ENCODE measurements at regions not wholly inside any gene's neighbourhood (a gene's known extent, or its start where the extent isn't known, plus 50 kb on each side); places are given as distances from the start of the nearest gene placed in this dataset.
"Not testable (repeated sequence)": the region's sequence is repeated elsewhere in the genome, so short reads cannot be mapped to it uniquely, and the experiment has no call there.

GRCh38 chr6:76982476-76983199, 480.7 kb downstream of the HTR1B start:
- no peak for DNase-seq (ENCODE audit: low read depth)

DNA sequence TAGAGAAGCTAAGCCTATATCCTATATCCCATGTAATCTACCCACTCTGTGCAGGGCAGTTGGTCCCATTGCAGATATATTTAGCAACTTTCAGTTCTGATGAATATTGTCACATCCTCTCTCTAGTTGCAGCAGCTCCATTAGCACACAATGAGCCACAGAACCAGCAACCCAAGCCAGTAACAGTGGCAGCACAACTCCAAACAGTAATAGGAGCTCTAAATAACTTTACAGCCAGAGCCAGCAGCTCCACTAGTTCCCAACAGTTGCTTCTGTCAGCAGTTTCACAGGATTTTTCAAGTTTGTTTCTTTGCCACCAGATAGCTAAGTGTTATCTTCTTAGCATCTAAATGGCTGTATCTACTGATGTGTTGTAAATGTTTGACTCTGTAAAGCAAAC, 490.8 kb downstream of the HTR1B start:
- no peak for DNase-seq (ENCODE audit: low read depth)

DNA sequence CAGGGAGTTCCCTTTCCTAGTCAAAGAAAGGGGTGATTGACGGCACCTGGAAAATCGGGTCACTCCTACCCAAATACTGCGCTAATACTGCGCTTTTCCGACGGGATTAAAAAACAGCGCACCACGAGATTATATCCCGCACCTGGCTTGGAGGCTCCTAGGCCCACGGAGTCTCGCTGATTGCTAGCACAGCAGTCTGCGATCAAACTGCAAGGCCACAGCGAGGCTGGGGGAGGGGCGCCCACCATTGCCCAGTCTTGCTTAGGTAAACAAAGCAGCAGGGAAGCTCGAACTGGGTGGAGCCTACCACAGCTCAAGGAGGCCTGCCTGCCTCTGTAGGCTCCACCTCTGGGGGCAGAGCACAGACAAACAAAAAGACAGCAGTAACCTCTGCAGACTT, 504.1 kb downstream of the HTR1B start:
- DNase-seq (ENCODE audit: low read depth): not testable (repeated sequence)

GRCh38 chr6:76942203-76942966, 520.9 kb downstream of the HTR1B start:
- no peak for DNase-seq (ENCODE audit: low read depth)

DNA sequence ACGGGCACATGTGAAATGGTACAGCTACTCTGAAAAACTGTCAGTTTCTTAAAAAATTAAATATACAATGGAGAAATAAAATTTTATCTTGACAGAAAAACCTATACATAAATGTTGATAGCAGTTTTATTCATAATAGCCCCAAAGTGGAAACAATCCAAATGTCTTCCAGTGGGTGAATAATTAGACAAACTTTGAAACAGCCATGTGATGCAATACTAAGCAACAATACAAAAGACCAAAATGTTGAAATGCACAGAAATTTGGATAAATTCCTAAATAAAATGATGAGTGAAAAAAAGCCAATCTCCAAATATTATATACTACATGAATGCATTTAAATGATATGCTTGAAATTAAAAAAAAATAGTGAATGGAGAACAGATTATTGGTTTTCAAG, 523.1 kb downstream of the HTR1B start:
- DNase-seq (ENCODE audit: low read depth): no peak

DNA sequence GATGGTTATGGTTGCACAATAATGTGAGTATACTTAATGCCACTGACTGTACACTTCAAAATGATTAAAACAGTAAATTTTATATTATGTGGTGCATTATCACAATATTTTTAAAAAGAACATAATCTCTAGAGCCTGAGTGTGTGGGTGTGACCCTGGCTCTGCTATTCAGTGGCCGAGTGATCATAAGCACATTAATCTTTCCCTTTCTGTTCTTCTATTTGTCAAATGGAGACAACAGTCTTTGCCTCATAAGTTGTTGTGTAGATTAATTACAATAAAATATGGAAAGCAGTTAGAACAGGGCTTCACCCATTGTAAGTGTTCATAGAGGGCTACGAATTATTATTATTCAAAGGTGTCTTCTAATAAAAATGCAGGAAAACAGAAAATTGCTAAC, 548.6 kb downstream of the HTR1B start:
- DNase-seq (ENCODE audit: low read depth): no peak

- not testable (repeated sequence) for DNase-seq (ENCODE audit: low read depth)
These were observed 557.8 kb downstream of the HTR1B start for GRCh38 chr6:76905541-76905940.

DNA sequence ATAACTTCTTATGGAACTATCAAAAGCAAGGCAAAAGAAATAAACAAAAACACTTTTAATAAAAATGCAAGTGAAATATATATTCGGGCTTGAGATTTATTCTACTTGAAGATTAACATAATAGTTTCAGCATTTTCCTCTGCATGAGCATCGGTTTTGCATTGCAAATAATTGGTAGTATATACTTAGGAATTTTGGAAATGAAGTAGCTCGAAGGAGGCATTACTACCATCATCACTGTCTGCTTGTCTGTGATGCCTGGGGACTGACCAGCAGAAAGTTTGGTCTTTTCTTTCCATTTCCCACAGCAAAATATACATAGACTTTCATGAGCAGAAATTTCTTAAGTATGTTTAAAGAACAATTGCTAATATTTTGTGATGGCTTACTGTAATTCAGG, 570.7 kb downstream of the HTR1B start:
- DNase-seq (ENCODE audit: low read depth): no peak

DNA sequence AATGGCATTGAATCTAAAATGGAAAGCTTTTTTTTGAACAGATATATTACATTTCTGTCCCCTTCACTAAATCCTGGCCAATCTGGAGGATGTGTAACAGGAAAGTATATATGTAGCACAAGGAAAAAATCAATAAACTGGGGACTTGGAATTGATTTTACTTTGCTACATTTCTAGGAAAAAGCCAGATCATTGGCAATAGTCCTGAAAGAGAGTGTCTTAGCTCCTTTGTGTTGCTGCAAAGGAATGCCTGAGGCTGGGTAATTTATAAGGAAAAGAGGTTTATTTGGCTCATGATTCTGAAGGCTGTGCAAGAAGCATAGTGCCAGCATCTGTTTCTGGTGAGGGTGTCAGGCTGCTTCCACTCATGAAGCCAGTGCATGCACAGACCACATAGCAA, 574.9 kb downstream of the HTR1B start:
- no peak for DNase-seq (ENCODE audit: low read depth)

- DNase-seq (ENCODE audit: low read depth): no peak
These were observed 576.4 kb downstream of the HTR1B start for GRCh38 chr6:76886900-76887299.

DNA sequence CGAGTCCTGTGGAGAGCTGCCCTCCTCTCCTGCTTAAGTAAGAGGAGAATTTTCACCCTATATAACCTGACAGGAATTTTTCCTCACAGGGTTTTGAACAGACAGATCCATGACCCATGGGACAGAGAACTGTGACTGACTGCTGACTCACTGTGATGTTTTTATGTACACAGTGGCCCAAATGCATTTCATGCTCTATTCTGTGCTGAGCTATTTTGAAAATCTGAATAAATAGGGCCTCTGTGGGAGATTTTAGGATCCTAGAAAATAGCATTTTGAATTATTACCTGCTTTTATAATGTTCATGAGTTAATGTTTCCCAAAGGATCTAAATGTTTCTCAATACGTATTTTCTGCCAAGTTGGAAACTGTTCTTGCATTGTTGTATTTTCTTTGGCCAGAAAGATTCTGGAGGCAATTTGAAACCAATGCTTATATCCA, 577.4 kb downstream of the HTR1B start:
- DNase-seq (ENCODE audit: low read depth): no peak

GRCh38 chr6:76881414-76881813, 581.9 kb downstream of the HTR1B start:
- DNase-seq (ENCODE audit: low read depth): no peak

DNA sequence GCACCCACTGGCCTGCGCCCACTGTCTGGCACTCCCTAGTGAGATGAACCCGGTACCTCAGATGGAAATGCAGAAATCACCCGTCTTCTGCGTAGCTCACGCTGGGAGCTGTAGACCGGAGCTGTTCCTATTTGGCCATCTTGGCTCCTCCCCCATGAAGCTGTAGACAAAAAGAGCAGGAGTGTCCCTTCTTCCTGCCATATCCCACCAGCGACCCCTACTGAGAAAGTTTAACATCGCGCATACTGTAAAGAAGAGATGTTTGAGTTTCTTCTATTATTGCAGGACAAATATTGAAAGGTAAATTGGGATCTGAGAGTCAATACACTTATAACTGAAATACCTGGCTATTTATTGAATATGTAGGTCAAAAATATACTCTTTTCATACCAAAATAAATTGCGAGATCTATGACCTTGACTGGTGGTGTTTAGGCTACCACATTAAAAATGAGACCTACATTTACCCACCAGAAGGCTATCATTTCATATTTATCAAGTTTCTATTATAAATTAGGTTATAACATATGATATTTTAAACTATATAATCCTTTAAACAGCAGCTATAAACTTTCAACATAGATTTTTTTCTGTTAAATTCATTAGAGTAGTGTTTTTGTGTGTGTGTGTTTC, 586.3 kb downstream of the HTR1B start:
- DNase-seq (ENCODE audit: low read depth): peak; percentile 2

GRCh38 chr6:76876430-76876829, 586.9 kb downstream of the HTR1B start:
- not testable (repeated sequence) for DNase-seq (ENCODE audit: low read depth)

- no peak for DNase-seq (ENCODE audit: low read depth)
These were observed 596.1 kb downstream of the HTR1B start for GRCh38 chr6:76867182-76867581.

DNA sequence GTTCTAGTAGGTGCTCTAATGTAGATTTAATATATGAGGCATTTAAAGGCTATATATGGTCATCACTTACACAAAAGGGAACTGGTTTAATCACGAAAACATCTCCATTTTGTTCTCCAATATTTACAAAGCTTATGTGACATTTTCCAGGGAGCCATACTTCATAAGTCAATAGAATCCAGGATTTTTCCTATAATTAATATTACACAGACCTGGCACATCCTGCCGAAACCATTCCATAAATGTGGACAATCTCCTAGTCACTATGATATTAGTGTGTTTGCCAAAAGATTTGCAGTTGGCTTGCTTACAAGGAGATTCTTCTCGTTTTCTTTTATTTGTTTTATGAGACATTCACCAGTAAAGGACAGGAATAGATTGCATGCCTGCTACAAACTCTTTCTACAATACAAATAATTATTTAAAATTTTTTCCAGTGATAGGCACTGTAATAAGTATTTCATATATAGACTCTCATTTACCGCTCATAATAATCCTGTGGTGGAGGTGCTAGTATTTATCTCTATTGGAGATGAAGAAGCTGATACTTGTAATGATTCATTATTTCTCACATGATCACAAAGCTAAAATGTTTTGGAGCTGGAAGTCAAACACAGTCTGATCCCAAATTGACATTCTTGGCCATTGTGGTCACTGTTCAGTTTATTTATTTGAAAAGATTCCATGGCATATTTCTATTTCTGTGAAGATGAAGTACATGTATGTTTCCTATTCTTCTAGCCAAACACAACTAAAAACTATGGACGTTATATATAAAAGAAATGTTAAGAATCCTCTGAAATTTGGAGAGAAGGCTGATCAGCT, 597.0 kb downstream of the HTR1B start:
- DNase-seq (ENCODE audit: low read depth): no peak

DNA sequence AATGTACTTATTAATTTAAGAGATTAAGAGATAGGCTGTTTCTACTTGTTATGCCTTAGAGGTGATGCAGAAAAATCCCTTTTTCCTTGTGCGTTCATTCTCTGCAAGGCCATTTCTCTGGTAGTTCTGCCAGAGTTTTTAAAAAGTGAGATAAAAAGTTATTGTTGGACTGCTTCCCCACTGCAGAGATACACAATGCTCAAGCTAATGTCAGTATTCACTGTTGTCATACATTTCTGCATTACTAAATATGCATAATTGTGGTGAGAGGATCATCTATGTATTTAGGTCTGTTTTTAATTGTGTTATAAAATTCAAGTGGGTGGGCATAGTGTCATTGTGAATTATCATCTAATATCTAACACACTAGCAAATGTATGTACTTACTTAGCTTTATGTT, 600.4 kb downstream of the HTR1B start:
- no peak for DNase-seq (ENCODE audit: low read depth)

- no peak for DNase-seq (ENCODE audit: low read depth)
These were observed 601.9 kb downstream of the HTR1B start for GRCh38 chr6:76861403-76861802.

- no peak for DNase-seq (ENCODE audit: low read depth)
These were observed 607.2 kb downstream of the HTR1B start for GRCh38 chr6:76856065-76856464.

GRCh38 chr6:76852776-76853175, 610.5 kb downstream of the HTR1B start:
- no peak for DNase-seq (ENCODE audit: low read depth)

GRCh38 chr6:76849274-76849970, 613.9 kb downstream of the HTR1B start:
- DNase-seq (ENCODE audit: low read depth): not testable (repeated sequence)
